Fibroblast of lung (primary cell): ENCODE measurements at regions not wholly inside any gene's neighbourhood (a gene's known extent, or its start where the extent isn't known, plus 50 kb on each side); places are given as distances from the start of the nearest gene placed in this dataset.

Experiments
- DNase-seq, 2 donors: peaks; one replicate each; pipeline versions ENCODE4 v3.0.0 to v3.0.0-alpha.2; 2010; ENCODE audit warnings: low read depth in 2 of 2
- H2AFZ ChIP-seq: 2 replicates; pipeline ENCODE4 v1.5.1; 2012; ENCODE audit warnings: low read length, control low read depth, inconsistent platforms
- H3K27ac ChIP-seq: 2 replicates; pipeline ENCODE4 v1.5.1; 2011; ENCODE audit warnings: low read length, control low read depth; ENCODE audit not compliant: insufficient read depth
- H3K27me3 ChIP-seq: 2 replicates; pipeline ENCODE4 v1.5.1; 2011; ENCODE audit warnings: mild to moderate bottlenecking, low read length; ENCODE audit not compliant: control insufficient read depth, insufficient read depth
- H3K36me3 ChIP-seq: 2 replicates; pipeline ENCODE4 v1.5.1; 2011; ENCODE audit warnings: low read length; ENCODE audit not compliant: control insufficient read depth, insufficient read depth
- H3K4me1 ChIP-seq: 2 replicates; pipeline ENCODE4 v1.5.1; 2011; ENCODE audit warnings: low read length; ENCODE audit not compliant: control insufficient read depth, insufficient read depth; ENCODE audit errors: extremely low read depth
- H3K4me2 ChIP-seq: 2 replicates; pipeline ENCODE4 v1.5.1; 2011; ENCODE audit warnings: low read length, control low read depth; ENCODE audit not compliant: insufficient read depth; ENCODE audit errors: extremely low read depth
- H3K4me3 ChIP-seq, 4 experiments: fragments of 200-600 bp in 1 of 4; sonication (generic) in 1 of 4; replicated peaks in 1 of 4; 2 replicates each; pipeline ENCODE4 v1.5.1; 2011 to 2016; ENCODE audit warnings: low read length in 4 of 4, low read depth in 3 of 4, mild to moderate bottlenecking in 3 of 4, control low read depth in 2 of 4, inconsistent platforms in 1 of 4, mixed read lengths in 1 of 4; ENCODE audit not compliant: insufficient read depth in 1 of 4; ENCODE audit errors: control extremely low read depth in 1 of 4
- H3K79me2 ChIP-seq: 2 replicates; pipeline ENCODE4 v1.5.1; 2012; ENCODE audit warnings: mild to moderate bottlenecking, low read length, inconsistent platforms; ENCODE audit not compliant: control insufficient read depth, insufficient read depth
- H3K9ac ChIP-seq: 2 replicates; pipeline ENCODE4 v1.5.1; 2011; ENCODE audit warnings: mild to moderate bottlenecking, low read length, control low read depth; ENCODE audit not compliant: insufficient read depth
- H3K9me3 ChIP-seq: 2 replicates; pipeline ENCODE4 v1.5.1; 2012; ENCODE audit warnings: low read depth, low read length; ENCODE audit not compliant: control insufficient read depth, insufficient read depth
- H4K20me1 ChIP-seq: 2 replicates; pipeline ENCODE4 v1.5.1; 2011; ENCODE audit warnings: low read length; ENCODE audit not compliant: control insufficient read depth, insufficient read depth; ENCODE audit errors: extremely low read depth
- EZH2 ChIP-seq: IDR thresholded peaks from 2 replicates; pipeline ENCODE4 v1.5.1; 2012; ENCODE audit warnings: low read length, control low read depth, mild to moderate bottlenecking; ENCODE audit errors: missing control alignments
- TF ChIP-seq, protein P1 (sequence below), 2 donors: IDR thresholded peaks in 1 of 2; conservative IDR thresholded peaks in 1 of 2; 1 replicate in 1 of 2; 2 replicates in 1 of 2; pipeline ENCODE4 v1.5.1; 2011 to 2012; ENCODE audit warnings: low read length in 2 of 2, control low read depth in 1 of 2, inconsistent platforms in 1 of 2, low read depth in 1 of 2, mild to moderate bottlenecking in 1 of 2

DNA sequence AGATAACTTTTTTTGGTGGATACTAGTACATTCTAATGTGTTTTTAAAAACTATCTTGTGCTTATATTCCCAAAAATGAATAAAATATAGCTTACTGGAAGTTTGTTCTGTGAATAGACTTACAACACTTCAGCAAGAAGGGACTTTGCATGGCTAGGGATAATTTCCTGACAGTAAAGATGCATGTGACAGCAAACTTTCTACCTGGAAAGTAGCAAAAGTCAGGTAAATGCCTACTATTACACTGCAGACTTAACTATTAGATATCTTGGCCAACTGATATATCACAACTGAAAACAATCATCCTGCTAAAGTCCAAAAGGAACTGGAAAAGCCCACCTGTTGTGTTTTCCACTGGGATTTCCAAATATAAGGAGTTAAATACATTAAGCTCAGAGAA lies 1753.5 kb upstream of the CELF4 start:
- Histone ChIP-seq H3K4me2 (no peak overlapping the region), H2AFZ (no peak overlapping the region)
- TF ChIP-seq, protein P1, sequence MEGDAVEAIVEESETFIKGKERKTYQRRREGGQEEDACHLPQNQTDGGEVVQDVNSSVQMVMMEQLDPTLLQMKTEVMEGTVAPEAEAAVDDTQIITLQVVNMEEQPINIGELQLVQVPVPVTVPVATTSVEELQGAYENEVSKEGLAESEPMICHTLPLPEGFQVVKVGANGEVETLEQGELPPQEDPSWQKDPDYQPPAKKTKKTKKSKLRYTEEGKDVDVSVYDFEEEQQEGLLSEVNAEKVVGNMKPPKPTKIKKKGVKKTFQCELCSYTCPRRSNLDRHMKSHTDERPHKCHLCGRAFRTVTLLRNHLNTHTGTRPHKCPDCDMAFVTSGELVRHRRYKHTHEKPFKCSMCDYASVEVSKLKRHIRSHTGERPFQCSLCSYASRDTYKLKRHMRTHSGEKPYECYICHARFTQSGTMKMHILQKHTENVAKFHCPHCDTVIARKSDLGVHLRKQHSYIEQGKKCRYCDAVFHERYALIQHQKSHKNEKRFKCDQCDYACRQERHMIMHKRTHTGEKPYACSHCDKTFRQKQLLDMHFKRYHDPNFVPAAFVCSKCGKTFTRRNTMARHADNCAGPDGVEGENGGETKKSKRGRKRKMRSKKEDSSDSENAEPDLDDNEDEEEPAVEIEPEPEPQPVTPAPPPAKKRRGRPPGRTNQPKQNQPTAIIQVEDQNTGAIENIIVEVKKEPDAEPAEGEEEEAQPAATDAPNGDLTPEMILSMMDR (conservative IDR thresholded peaks at IDR 0.05 in 1 of 2, IDR thresholded peaks at IDR 0.05 in 1 of 2; ENCODE audit: low read depth in 1 of 2, low read length in 2 of 2), result no peak
- TF ChIP-seq EZH2, result no peak

DNA sequence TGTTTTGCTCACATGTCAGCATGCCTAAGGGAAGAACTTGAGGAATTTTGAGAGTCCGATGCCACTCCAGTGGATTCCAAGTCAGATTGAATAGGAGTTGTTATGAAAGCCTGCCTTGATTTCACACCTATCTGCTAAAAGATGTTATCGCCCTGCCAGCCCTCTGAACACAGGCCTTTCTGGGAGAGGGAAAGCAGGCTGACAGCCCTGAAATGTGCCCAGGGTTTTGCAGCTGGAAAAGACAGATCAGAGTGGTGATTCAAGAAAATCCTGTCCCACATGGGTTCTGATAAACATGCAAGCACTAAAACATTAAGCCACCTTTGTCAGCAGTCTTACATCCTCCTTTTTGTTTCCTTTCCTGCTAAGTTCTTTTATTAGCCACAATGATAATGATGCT lies 1752.9 kb upstream of the CELF4 start:
- Histone ChIP-seq H3K4me3 (no peak overlapping the region), H3K79me2 (no peaks in the 10 kb centered on the region), H3K9me3 (no peaks in the 10 kb centered on the region), H2AFZ (no peak overlapping the region), H3K27me3 (no peaks in the 10 kb centered on the region), H4K20me1 (no peaks in the 10 kb centered on the region), H3K27ac (no peak overlapping the region), H3K4me2 (no peak overlapping the region), H3K9ac (no peak overlapping the region), H3K36me3 (no peaks in the 10 kb centered on the region), H3K4me1 (no peaks in the 10 kb centered on the region)
- TF ChIP-seq, protein P1 (conservative IDR thresholded peaks at IDR 0.05 in 1 of 2, IDR thresholded peaks at IDR 0.05 in 1 of 2; ENCODE audit: low read depth in 1 of 2, low read length in 2 of 2), result no peak
- no peak for TF ChIP-seq EZH2
- no peak for DNase-seq

More for the DNA sequence above, 1753.5 kb upstream of the CELF4 start:
- Histone ChIP-seq H3K9me3 (no peaks in the 10 kb centered on the region), H3K36me3 (no peaks in the 10 kb centered on the region), H4K20me1 (no peaks in the 10 kb centered on the region), H3K27me3 (no peaks in the 10 kb centered on the region), H3K4me1 (no peaks in the 10 kb centered on the region), H3K79me2 (no peaks in the 10 kb centered on the region), H3K9ac (no peak overlapping the region), H3K27ac (no peak overlapping the region), H3K4me3 (no peak overlapping the region)
- no peak for DNase-seq

DNA sequence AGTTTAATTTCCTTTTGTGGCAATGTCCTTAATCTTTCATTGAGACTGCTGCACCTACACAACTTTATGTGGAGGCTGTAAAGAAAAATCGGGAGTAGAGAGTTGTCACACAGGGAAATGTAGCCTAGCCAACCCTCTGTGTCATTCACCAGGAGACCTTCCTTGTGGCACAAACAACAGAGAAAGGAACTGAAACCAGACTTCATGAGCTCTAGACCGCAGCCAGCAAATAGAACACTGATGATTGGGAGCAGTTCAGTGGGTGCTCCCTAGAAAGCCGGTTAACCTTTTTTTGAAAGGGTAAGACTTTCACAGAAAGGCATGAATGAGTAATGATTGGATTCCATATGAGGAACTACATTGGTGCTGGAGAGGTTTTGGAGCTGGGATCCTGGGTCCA lies 1752.4 kb upstream of the CELF4 start:
- H2AFZ ChIP-seq, result no peak overlapping the region
- H3K27me3 ChIP-seq, result no peaks in the 10 kb centered on the region
- H3K4me3 ChIP-seq, result no peak overlapping the region
- H3K36me3 ChIP-seq, result no peaks in the 10 kb centered on the region
- no peaks in the 10 kb centered on the region for H3K4me1 ChIP-seq
- H4K20me1 ChIP-seq, result no peaks in the 10 kb centered on the region
- H3K9me3 ChIP-seq, result no peaks in the 10 kb centered on the region
- no peak overlapping the region for H3K27ac ChIP-seq
- DNase-seq, result no peak
- no peak for TF ChIP-seq EZH2
- TF ChIP-seq, protein P1 (conservative IDR thresholded peaks at IDR 0.05 in 1 of 2, IDR thresholded peaks at IDR 0.05 in 1 of 2; ENCODE audit: low read depth in 1 of 2, low read length in 2 of 2), result no peak
- H3K9ac ChIP-seq, result no peak overlapping the region
- H3K79me2 ChIP-seq, result no peaks in the 10 kb centered on the region
- H3K4me2 ChIP-seq, result no peak overlapping the region
